H1 (cell line): ENCODE measurements at regions not wholly inside any gene's neighbourhood (a gene's known extent, or its start where the extent isn't known, plus 50 kb on each side); places are given as distances from the start of the nearest gene placed in this dataset.

Experiments
- CTCF ChIA-PET: fragments of 300-600 bp; sonication (Branson Sonifier 250); formaldehyde crosslinking; loops from one replicate; lab custom pipeline; 2021; ENCODE audit not compliant: partially characterized antibody; lab: Charles Lee
- POLR2A ChIA-PET: fragments of 300-600 bp; sonication (Branson Sonifier 250); formaldehyde crosslinking; loops from one replicate; lab custom pipeline; 2021; ENCODE audit warnings: inconsistent platforms; ENCODE audit not compliant: partially characterized antibody; lab: Charles Lee
- DNase-seq, 2 experiments: peaks; one replicate each; pipeline versions ENCODE4 v3.0.0 to v3.0.0-alpha.2; 2010 to 2022; ENCODE audit warnings: low spot score in 2 of 2, low read depth in 1 of 2, mixed read lengths in 1 of 2
- FAIRE-seq: peaks from 2 replicates; lab custom pipeline; 2011; peaks lifted over from hg19 to GRCh38; lab: Jason Lieb, UNC
- H2AFZ ChIP-seq: 2 replicates; pipeline ENCODE4 v1.8.1; 2012; ENCODE audit warnings: low read length, inconsistent platforms
- H2AK5ac ChIP-seq: 2 replicates; pipeline ENCODE4 v1.6.1; 2013; ENCODE audit warnings: low read depth, low read length
- H2BK120ac ChIP-seq: replicated peaks from 2 replicates; pipeline ENCODE3; 2013; ENCODE audit warnings: low read depth, low read length, inconsistent platforms
- H2BK12ac ChIP-seq: 2 replicates; pipeline ENCODE4 v1.6.1; 2013; ENCODE audit warnings: low read depth, low read length
- H2BK15ac ChIP-seq: 2 replicates; pipeline ENCODE4 v1.6.1; 2013; ENCODE audit warnings: low read length
- H2BK20ac ChIP-seq: 2 replicates; pipeline ENCODE4 v1.6.1; 2013; ENCODE audit warnings: low read length
- H2BK5ac ChIP-seq: 2 replicates; pipeline ENCODE4 v1.6.1; 2013; ENCODE audit warnings: low read depth, low read length
- H3K14ac ChIP-seq: 2 replicates; pipeline ENCODE4 v1.6.1; 2013; ENCODE audit warnings: inconsistent platforms; ENCODE audit not compliant: insufficient read length
- H3K18ac ChIP-seq: 2 replicates; pipeline ENCODE4 v1.6.1; 2013; ENCODE audit warnings: low read length; ENCODE audit errors: extremely low read depth
- H3K23ac ChIP-seq: 2 replicates; pipeline ENCODE4 v1.6.1; 2013; ENCODE audit warnings: inconsistent platforms; ENCODE audit not compliant: insufficient read length
- H3K23me2 ChIP-seq: 2 replicates; pipeline ENCODE4 v1.6.1; 2013; ENCODE audit warnings: low read depth, low read length
- H3K27ac ChIP-seq: 2 replicates; pipeline ENCODE4 v1.6.1; 2011; ENCODE audit warnings: low read depth, low read length, inconsistent platforms
- H3K27me3 ChIP-seq, 4 experiments: replicated peaks in 1 of 4; 1 replicate in 1 of 4; 2 replicates in 3 of 4; pipeline versions ENCODE4 v1.6.1 to v1.8.1; 2011 to 2013; ENCODE audit warnings: low read length in 3 of 4, mild to moderate bottlenecking in 3 of 4, inconsistent platforms in 2 of 4, mixed read lengths in 2 of 4, moderate library complexity in 1 of 4; ENCODE audit not compliant: control insufficient read depth in 3 of 4, insufficient read depth in 3 of 4; ENCODE audit errors: extremely low read depth in 1 of 4
- H3K36me3 ChIP-seq, 4 experiments: 2 replicates each; pipeline versions ENCODE4 v1.6.1 to v1.8.1; 2011 to 2013; ENCODE audit warnings: mild to moderate bottlenecking in 4 of 4, low read length in 3 of 4, moderate library complexity in 2 of 4, control low read depth in 1 of 4, inconsistent platforms in 1 of 4; ENCODE audit not compliant: insufficient read depth in 4 of 4, control insufficient read depth in 2 of 4
- H3K4ac ChIP-seq: replicated peaks from 2 replicates; pipeline ENCODE3; 2013; ENCODE audit warnings: low read length, low read depth, mixed read lengths, inconsistent platforms; ENCODE audit not compliant: insufficient read length
- H3K4me1 ChIP-seq, 4 experiments: replicated peaks in 1 of 4; 1 replicate in 1 of 4; 2 replicates in 3 of 4; pipeline versions ENCODE4 v1.6.1 to v1.8.1; 2011 to 2013; ENCODE audit warnings: low read length in 3 of 4, inconsistent platforms in 2 of 4, mixed read lengths in 1 of 4; ENCODE audit not compliant: insufficient read depth in 4 of 4, control insufficient read depth in 3 of 4
- H3K4me2 ChIP-seq, 2 experiments: 2 replicates each; pipeline versions ENCODE4 v1.6.1 to v1.8.1; 2011 to 2013; ENCODE audit warnings: low read depth in 2 of 2, low read length in 2 of 2, control low read depth in 1 of 2, inconsistent platforms in 1 of 2, mild to moderate bottlenecking in 1 of 2; ENCODE audit not compliant: insufficient read depth in 1 of 2
- H3K4me3 ChIP-seq, 4 experiments: fragments of 200-600, 300-600 bp in 1 of 4; sonication (generic), shearing (Covaris generic), sonication (Bioruptor Twin) in 1 of 4; 2 replicates each; pipeline versions ENCODE4 v1.5.1 to v1.8.1; 2011 to 2016; ENCODE audit warnings: low read length in 4 of 4, low read depth in 3 of 4, control low read depth in 2 of 4, inconsistent platforms in 2 of 4, mild to moderate bottlenecking in 2 of 4, mixed read lengths in 1 of 4, moderate library complexity in 1 of 4; ENCODE audit not compliant: insufficient read depth in 2 of 4; ENCODE audit errors: extremely low read depth in 1 of 4
- H3K56ac ChIP-seq: replicated peaks from 2 replicates; pipeline ENCODE3; 2013; ENCODE audit warnings: low read depth, mild to moderate bottlenecking, mixed read lengths, low read length, inconsistent platforms; ENCODE audit not compliant: insufficient read length
- H3K79me1 ChIP-seq: 2 replicates; pipeline ENCODE4 v1.6.1; 2013; ENCODE audit warnings: low read depth, low read length, control low read depth
- H3K79me2 ChIP-seq, 2 experiments: 2 replicates each; pipeline versions ENCODE4 v1.6.1 to v1.8.1; 2012 to 2013; ENCODE audit warnings: low read length in 2 of 2, mild to moderate bottlenecking in 2 of 2, inconsistent platforms in 1 of 2; ENCODE audit not compliant: insufficient read depth in 2 of 2, control insufficient read depth in 1 of 2
- H3K9ac ChIP-seq, 4 experiments: replicated peaks in 1 of 4; 1 replicate in 1 of 4; 2 replicates in 3 of 4; pipeline versions ENCODE4 v1.6.1 to v1.8.1; 2011 to 2013; ENCODE audit warnings: low read depth in 3 of 4, low read length in 3 of 4, control low read depth in 2 of 4, mild to moderate bottlenecking in 2 of 4, moderate library complexity in 2 of 4, inconsistent platforms in 1 of 4; ENCODE audit errors: extremely low read depth in 1 of 4
- H3K9me3 ChIP-seq, 2 experiments: 2 replicates each; pipeline versions ENCODE4 v1.6.1 to v1.8.1; 2012 to 2013; ENCODE audit warnings: mild to moderate bottlenecking in 2 of 2, moderate library complexity in 2 of 2, control low read depth in 1 of 2, inconsistent platforms in 1 of 2, low read depth in 1 of 2, low read length in 1 of 2, mixed read lengths in 1 of 2; ENCODE audit not compliant: insufficient read depth in 2 of 2
- H4K20me1 ChIP-seq, 2 experiments: replicated peaks in 1 of 2; 2 replicates each; pipeline versions ENCODE3 to v1.8.1; 2011 to 2013; ENCODE audit warnings: inconsistent platforms in 2 of 2, low read length in 2 of 2, mild to moderate bottlenecking in 1 of 2; ENCODE audit not compliant: insufficient read depth in 2 of 2, control insufficient read depth in 1 of 2
- H4K5ac ChIP-seq: 2 replicates; pipeline ENCODE4 v1.6.1; 2013; ENCODE audit warnings: low read length, low read depth, mixed read lengths, inconsistent platforms; ENCODE audit not compliant: insufficient read length
- H4K8ac ChIP-seq: 2 replicates; pipeline ENCODE4 v1.8.0; 2013; ENCODE audit warnings: mild to moderate bottlenecking, moderate library complexity, low read length, inconsistent platforms; ENCODE audit not compliant: insufficient read depth; ENCODE audit errors: extremely low read depth
- H4K91ac ChIP-seq: replicated peaks from 2 replicates; pipeline ENCODE3; 2013; ENCODE audit warnings: low read length, mixed read lengths, inconsistent platforms; ENCODE audit not compliant: insufficient read length
- BACH1 ChIP-seq: IDR thresholded peaks from 2 replicates; pipeline ENCODE4 v1.6.1; 2012; ENCODE audit warnings: low read length, improper control_type of control experiment
- CHD2 ChIP-seq: IDR thresholded peaks from 2 replicates; pipeline ENCODE4 v1.6.1; 2012; ENCODE audit warnings: low read length, improper control_type of control experiment
- FOSL1 ChIP-seq: IDR thresholded peaks from 2 replicates; pipeline ENCODE4 v1.6.1; 2011; ENCODE audit warnings: mild to moderate bottlenecking, low read depth, low read length, moderate library complexity; ENCODE audit not compliant: insufficient read depth
- HDAC6 ChIP-seq: IDR thresholded peaks from one replicate; pipeline ENCODE4 v1.7.1; 2012; ENCODE audit warnings: low read depth, mild to moderate bottlenecking, inconsistent platforms, low read length, moderate library complexity
- KDM1A ChIP-seq: fragments of 200-600, 300-600 bp; sonication (generic); IDR thresholded peaks from 2 replicates; pipeline ENCODE4 v1.7.1; 2016; ENCODE audit warnings: mild to moderate bottlenecking, low read length, borderline replicate concordance
- NANOG ChIP-seq: IDR thresholded peaks from 2 replicates; pipeline ENCODE4 v1.6.1; 2011; ENCODE audit warnings: low read length, low read depth, mild to moderate bottlenecking, inconsistent platforms; ENCODE audit not compliant: insufficient read depth, poor library complexity, severe bottlenecking
- SP2 ChIP-seq: IDR thresholded peaks from 2 replicates; pipeline ENCODE4 v1.6.1; 2012; ENCODE audit warnings: mild to moderate bottlenecking, low read length, inconsistent platforms
- WGBS, 2 experiments: shearing (Covaris generic) in 1 of 2; methylation state at CpG; one replicate each; pipeline versions ENCODE4 v1.1.6 to v1.1.7; 2013 to 2015; ENCODE audit warnings: low lambda C conversion rate in 2 of 2, mixed read lengths in 2 of 2, inconsistent platforms in 1 of 2, low coverage in 1 of 2, missing lambda C conversion rate in 1 of 2; ENCODE audit not compliant: insufficient replicate concordance in 2 of 2, insufficient coverage in 1 of 2, insufficient read length in 1 of 2; ENCODE audit errors: extremely low coverage in 1 of 2, missing lambda C conversion rate in 1 of 2; 5-methylcytosine and 5-hydroxymethylcytosine counted together

GRCh38 chr5:129306725-129307124 lies 153.4 kb upstream of the ADAMTS19 start:
- ChIA-PET POLR2A (no interaction called here), CTCF (no interaction called here)
- Histone ChIP-seq H3K23ac (no peak overlapping the region), H2AFZ (no peak overlapping the region), H2BK120ac (no peak overlapping the region), H4K91ac (no peak overlapping the region), H2AK5ac (no peak overlapping the region), H3K9ac (no peak overlapping the region), H3K27ac (no peak overlapping the region), H2BK20ac (no peak overlapping the region), H3K14ac (no peak overlapping the region), H2BK12ac (no peak overlapping the region), H3K36me3 (no peaks in the 10 kb centered on the region), H3K23me2 (no peaks in the 10 kb centered on the region), H3K79me2 (no peaks in the 10 kb centered on the region), H3K4me1 (no peaks in the 10 kb centered on the region), H3K27me3 (peaks cover 0 to 2% (median 0%) of the 10 kb centered on the region in 4 experiments; a peak in 1 of 7 replicates), H4K5ac (no peak overlapping the region), H2BK15ac (no peak overlapping the region), H3K18ac (no peak overlapping the region), H3K79me1 (no peaks in the 10 kb centered on the region), H3K4me2 (no peak overlapping the region), H4K8ac (no peak overlapping the region), H3K9me3 (no peaks in the 10 kb centered on the region), H4K20me1 (no peaks in the 10 kb centered on the region), H3K4me3 (no peak overlapping the region), H2BK5ac (no peak overlapping the region), H3K56ac (no peak overlapping the region), H3K4ac (no peak overlapping the region)
- no peak for TF ChIP-seq FOSL1
- no peak for TF ChIP-seq NANOG
- TF ChIP-seq BACH1: no peak
- TF ChIP-seq HDAC6: no peak
- no peak for TF ChIP-seq CHD2
- no peak for TF ChIP-seq KDM1A
- TF ChIP-seq SP2: no peak
- FAIRE-seq (no peak), DNase-seq (no peak)
- WGBS, 2 experiments: 92% methylated on average over 6 of the region's 6 CpGs; no CpG with 5 or more reads in 1 of the 2 experiments
